NB4 (cell line): ENCODE measurements at regions not wholly inside any gene's neighbourhood (a gene's known extent, or its start where the extent isn't known, plus 50 kb on each side); places are given as distances from the start of the nearest gene placed in this dataset.

Source experiments
- DNase-seq: peaks from one replicate; pipeline ENCODE4 v3.0.0; 2010; ENCODE audit warnings: low read depth
- H3K4me3 ChIP-seq: one replicate; pipeline ENCODE4 v1.5.1; 2011; ENCODE audit warnings: mild to moderate bottlenecking, low read depth, low read length, moderate library complexity
- CTCF ChIP-seq: IDR thresholded peaks from one replicate; pipeline ENCODE4 v1.5.1; 2012; ENCODE audit warnings: low read depth, low read length
- MAX ChIP-seq: IDR thresholded peaks from 2 replicates; pipeline ENCODE4 v1.6.1; 2011; ENCODE audit warnings: low read depth, low read length
- MYC ChIP-seq: IDR thresholded peaks from 2 replicates; pipeline ENCODE4 v1.6.1; 2011; ENCODE audit warnings: low read depth, low read length
- POLR2A ChIP-seq: IDR thresholded peaks from 2 replicates; pipeline ENCODE4 v1.6.1; 2011; ENCODE audit warnings: mild to moderate bottlenecking; ENCODE audit not compliant: insufficient read length; ENCODE audit errors: extremely low read depth

GRCh38 chr15:66875588-66876420 is 173.8 kb downstream of the SMAD6 start:
- TF ChIP-seq MYC (no peak), CTCF (no peak), MAX (no peak), POLR2A (no peak)
- no peak overlapping the region for H3K4me3 ChIP-seq
- no peak for DNase-seq

GRCh38 chr15:66876421-66876730 is 174.3 kb downstream of the SMAD6 start:
- no peak overlapping the region for H3K4me3 ChIP-seq
- DNase-seq = peak; percentile 65
- no peak for TF ChIP-seq MAX
- no peak for TF ChIP-seq CTCF
- no peak for TF ChIP-seq POLR2A
- no peak for TF ChIP-seq MYC

GRCh38 chr15:66876731-66877476 is 174.9 kb downstream of the SMAD6 start:
- no peak for TF ChIP-seq POLR2A
- TF ChIP-seq MAX = no peak
- no peak for TF ChIP-seq CTCF
- no peak for TF ChIP-seq MYC
- H3K4me3 ChIP-seq = no peak overlapping the region
- DNase-seq = no peak

- no peak for DNase-seq
- TF ChIP-seq POLR2A = no peak
- H3K4me3 ChIP-seq = no peak overlapping the region
Measured at GRCh38 chr15:66877477-66878271, 175.6 kb downstream of the SMAD6 start.

GRCh38 chr15:66878761-66879160 is 176.7 kb downstream of the SMAD6 start:
- TF ChIP-seq MAX (no peak), POLR2A (no peak), MYC (no peak), CTCF (no peak)
- DNase-seq = no peak
- no peak overlapping the region for H3K4me3 ChIP-seq
